ENCODE measurements at regions not wholly inside any gene's neighbourhood (a gene's known extent, or its start where the extent isn't known, plus 50 kb on each side); places are given as distances from the start of the nearest gene placed in this dataset.
"Not testable (repeated sequence)": the region's sequence is repeated elsewhere in the genome, so short reads cannot be mapped to it uniquely, and the experiment has no call there.

DNA sequence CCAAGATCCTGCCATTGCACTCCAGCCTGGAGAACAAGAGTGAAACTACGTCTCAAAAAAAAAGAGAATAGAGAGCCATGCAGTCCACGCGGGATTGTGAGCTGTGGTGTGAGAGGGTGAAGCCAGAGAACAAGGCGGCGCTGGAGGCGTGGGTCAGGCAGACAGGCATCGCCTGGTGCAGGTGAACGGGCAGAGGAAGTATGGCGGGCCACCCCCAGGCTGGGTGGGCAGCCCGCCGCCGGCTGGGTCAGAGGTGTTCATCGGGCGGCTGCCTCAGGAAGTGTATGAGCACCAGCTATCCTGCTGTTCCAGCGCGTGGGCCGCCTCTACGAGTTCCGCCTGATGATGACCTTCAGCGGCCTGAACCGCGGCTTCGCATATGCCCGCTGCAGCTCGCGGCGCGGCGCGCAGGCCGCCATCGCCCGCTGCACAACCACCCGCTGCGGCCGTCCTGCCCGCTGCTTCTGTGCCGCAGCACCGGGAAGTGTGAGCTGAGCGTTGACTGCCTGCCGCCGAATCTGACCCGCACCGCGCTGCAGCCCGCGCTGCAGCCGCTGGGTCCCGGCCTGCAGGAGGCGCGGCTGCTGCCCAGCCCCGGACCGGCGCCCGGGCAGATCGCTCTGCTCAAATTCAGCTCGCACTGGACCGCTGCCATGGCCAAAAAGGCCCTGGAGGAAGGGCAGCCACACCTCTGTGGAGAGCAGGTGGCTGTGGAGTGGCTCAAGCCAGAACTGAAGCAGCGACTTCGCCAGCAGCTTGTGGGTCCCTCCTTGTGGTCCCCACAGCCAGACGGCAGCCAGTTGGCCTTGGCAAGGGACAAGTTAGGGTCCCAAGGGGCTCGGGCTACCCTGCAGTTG is 95.5 kb upstream of the PLEKHM1 start:
- not testable (repeated sequence) for DNase-seq (ENCODE audit: low read depth)
- peak overlapping the region; percentile 71 for H3K4me3 ChIP-seq (ENCODE audit: low read depth, low read length)

DNA sequence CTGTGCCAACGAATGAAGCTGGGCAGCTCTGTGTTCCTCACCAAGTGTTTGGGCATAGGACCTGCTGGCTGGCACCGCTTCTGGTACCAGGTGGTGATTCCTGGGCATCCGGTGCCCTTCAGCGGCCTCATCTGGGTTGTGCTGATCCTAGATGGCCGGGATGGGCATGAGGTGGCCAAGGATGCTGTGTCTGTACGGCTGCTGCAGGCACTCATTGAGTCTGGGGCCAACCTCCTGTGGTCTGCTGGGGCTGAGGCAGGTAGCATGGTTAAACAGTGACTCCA is 96.1 kb upstream of the PLEKHM1 start:
- DNase-seq (ENCODE audit: low read depth), result not testable (repeated sequence)

DNA sequence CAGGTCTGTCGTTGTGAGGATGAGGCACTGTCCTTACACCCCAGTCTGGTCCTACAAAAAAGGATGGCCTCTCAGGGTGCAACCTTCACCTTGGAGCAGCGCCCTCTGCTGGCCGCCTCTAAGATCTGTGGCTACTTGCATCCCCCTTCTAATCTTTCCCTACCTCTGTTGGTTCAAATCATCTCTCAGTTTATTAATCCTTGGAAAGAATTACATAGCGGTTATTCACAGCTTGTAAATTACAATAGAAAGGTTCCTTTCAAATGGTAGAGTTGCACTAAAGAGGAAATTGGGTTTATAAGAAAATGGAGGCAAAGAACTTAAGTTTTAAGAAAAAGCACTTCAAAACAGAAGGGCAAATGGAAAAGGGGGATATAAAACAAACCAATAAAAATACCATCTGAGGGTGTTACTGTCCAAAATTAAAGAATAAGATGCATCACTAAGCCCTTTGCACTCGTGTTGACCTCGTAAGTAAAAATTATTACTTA is 102.0 kb upstream of the PLEKHM1 start:
- H3K4me3 ChIP-seq (ENCODE audit: low read depth, low read length); DNase-seq (ENCODE audit: low read depth): not testable (repeated sequence)

More for the DNA sequence above, 96.1 kb upstream of the PLEKHM1 start:
- H3K4me3 ChIP-seq (ENCODE audit: low read depth, low read length), result not testable (repeated sequence)

DNA sequence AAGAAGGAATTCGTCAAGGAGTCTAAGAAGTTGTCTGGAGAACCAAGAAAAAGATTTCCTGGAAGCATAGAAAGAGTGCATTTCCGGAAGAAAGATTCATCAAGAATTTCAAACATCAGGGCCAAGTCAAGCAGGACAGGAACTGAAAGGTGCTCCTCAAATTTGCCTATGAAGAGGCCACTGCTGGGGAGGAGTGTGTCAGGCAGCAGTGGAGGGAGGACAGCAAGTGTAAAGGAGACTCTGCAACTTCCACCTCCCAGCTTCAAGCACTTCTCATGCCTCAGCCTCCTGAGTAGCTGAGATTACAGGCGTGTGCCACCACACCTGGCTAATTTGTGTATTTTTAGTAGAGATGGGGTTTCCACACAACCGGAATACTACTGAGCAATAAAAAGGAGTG is 105.8 kb upstream of the PLEKHM1 start:
- H3K4me3 ChIP-seq (ENCODE audit: low read depth, low read length); DNase-seq (ENCODE audit: low read depth): not testable (repeated sequence)

DNA sequence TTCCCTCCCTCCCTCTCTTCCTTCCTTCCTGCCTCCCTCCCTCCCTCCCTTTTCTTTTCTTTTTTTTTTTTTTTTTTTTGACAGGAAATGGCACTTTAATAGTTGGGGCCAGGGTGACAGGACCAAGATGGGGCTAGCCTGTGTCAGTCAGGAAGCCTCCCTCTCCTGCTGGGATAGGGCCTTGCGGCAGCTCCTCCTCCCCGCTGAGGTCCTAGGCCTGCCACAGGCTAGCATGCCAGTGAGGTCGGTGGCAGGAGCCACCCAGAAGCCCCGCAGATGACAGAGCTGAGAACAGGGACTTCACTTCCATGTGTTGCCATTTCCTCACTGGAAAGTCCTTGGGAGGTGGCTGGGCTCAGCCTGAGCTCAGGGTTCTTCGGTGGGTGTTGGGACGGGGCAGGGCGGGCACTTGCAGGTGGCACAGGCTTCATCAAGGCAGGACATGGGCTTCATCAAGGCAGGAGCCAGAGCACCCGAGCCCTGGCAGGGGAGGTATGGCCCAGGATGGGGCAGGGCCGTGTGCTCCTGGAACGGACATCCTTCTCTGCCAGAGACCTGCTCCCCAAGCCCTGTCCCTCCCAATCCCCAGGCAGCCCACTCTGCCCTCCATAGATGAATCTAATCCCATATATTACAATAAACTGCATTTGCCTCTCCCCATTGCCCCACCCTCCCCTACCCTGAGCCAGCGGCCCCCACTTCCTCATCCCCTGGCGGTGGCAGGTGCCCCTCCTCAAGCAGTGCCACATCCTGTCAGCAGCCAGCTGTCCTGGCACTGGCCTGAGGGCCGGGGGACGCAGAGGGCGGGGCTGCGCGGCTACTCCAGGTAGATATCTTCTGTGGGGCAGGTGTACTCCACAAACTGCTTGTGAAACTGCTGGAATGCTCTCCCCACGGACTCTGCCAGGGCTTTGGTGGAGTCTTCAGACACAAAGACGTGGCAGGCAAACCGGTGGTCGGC is 109.8 kb upstream of the PLEKHM1 start:
- not testable (repeated sequence) for H3K4me3 ChIP-seq (ENCODE audit: low read depth, low read length); DNase-seq (ENCODE audit: low read depth)

DNA sequence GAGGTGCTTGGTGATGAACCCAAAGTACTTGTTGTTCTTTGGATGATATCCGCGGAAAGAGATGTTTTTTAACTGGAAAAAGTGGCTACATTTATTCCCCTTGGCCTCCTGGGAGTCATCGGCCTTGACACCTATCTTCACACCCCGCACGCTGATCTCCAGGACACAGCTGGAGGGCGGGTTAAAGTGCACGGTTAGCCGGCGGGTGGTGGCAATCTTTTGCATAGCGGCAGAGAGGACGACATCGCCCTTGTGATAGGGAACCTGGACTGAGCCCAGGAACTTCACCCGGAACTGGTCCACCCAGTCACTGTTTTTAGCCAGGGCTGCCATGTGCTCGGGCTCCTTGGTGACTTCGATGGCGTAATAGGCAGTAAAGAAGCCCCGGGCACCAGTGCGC is 110.5 kb upstream of the PLEKHM1 start:
- not testable (repeated sequence) for H3K4me3 ChIP-seq (ENCODE audit: low read depth, low read length); DNase-seq (ENCODE audit: low read depth)

DNA sequence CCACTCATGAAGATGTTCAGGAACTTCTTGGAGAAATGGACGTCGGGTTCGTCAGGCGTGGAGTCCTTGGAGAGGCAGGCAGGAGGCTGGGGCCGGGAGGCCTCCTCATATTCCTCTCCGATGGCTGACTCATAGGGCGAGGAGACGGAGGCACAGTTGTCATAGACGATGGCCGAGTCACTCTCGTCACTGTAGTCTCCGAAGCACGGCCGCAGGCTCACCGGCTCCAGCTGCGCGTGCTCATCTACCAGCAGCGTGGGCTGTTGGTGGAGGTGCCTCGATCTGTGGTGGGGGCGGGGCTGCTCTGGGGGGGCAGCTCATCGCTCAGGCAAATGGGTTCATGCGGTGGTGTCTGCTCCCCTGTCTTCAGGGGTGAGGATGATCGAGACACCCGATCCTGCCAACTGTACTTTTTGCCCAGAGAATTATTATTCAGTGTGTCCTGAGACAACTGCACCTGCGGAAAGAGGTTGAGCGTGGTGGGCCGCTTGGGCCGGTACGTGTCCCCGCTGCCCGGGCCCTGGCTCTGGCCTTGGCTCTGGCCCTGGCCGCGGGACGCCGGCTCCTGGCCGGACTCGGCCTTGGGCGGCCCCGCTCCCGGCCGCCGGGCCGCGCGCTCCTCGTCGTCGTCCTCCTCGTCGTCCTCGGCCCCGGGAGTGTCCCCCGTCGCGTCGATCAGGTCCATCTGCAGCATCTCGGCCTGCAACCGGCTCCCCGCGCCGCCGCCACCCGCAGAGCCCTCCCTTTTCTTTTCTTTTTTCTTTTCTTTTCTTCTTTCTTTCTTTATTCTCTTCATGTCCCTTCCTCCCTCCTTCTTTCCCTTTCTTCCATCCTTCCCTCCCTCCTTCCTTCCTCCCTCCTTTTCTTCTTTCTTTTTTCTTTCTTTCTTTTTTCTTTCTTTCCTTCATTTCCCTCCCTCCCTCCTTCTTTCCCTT is 111.4 kb upstream of the PLEKHM1 start:
- not testable (repeated sequence) for DNase-seq (ENCODE audit: low read depth); H3K4me3 ChIP-seq (ENCODE audit: low read depth, low read length)

DNA sequence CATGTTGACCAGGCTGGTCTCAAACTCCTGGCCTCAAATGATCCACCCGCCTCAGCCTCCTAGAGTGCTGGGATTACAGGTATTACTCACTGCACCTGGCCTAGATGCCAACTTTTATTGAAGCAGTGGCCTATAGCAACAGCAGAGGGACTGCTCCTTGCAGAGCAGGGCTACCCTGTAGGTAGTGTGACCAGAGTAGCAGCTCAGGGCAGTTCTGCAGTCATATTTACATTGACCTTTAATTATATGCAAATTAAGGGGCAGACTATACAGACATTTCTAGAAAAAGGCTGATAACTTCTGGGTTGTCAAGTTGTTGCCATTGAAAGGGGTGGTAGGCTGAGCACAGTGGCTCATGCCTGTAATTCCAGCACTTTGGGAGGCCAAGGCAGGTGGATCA is 115.2 kb upstream of the PLEKHM1 start:
- H3K4me3 ChIP-seq (ENCODE audit: low read depth, low read length); DNase-seq (ENCODE audit: low read depth): not testable (repeated sequence)

DNA sequence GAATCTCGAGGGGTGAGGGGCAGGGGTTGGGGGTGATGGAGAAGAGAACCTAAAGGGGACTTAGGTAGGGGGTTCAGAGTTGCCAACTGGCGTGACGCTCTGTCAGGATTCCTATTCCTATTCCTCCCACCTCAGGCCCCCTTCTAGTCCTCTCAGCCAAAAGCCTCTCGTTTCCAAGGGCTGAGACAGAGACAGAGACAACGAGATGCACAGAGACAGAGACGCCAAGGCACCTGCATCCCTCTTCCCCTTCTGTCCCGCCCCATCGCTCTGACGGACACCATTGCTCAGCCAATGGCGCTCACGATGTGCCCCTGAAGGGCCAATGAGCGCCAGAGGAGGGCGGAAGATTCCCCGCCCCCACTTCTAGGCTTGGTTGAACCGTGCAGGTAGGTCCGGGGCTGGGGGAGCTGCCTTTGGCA is 129.5 kb upstream of the PLEKHM1 start:
- DNase-seq (ENCODE audit: low read depth), result peak; percentile 3
- H3K4me3 ChIP-seq (ENCODE audit: low read depth, low read length), result peak overlapping the region; percentile 43

DNA sequence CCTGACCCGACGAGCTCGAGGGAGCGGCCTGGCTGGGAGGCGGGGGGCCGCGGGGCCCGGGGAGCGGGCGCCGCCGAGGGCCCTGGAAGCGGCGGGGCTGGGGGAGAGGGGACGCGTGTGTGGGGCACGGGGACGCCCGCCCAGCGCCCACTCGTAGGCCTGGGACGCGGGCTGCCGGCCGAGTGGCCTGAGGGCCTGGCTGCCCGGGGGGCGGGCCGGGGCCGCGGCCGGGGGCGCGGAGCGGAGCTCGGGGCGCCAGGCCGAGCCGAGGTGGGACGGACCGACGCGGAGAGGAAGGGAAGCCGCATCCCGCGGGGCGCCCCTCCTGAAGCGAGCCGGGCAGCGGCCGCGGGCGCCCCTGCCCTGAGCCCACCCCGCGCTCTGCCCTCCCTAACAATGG is 129.9 kb upstream of the PLEKHM1 start:
- DNase-seq (ENCODE audit: low read depth), result not testable (repeated sequence)
- peak overlapping the region; percentile 43 for H3K4me3 ChIP-seq (ENCODE audit: low read depth, low read length)

DNA sequence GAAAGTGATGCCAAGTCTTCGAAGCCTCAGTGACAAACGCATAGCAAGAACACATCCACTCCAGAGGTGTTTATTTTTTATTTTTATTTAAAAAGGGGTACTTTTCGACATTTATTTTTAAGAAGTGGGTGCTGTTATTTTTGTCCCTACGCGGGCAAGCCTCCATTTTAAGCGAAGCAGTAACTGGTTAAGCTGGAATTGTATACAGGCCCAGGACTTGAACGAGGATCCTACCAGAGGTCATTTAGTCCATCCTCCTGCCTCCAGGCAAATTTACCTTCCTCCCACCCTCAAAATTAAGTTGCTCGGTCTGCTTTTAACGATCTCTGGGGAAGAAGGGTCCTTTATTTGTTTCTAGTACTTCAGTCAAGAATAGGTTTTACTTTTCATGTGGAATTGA is 130.6 kb upstream of the PLEKHM1 start:
- DNase-seq (ENCODE audit: low read depth); H3K4me3 ChIP-seq (ENCODE audit: low read depth, low read length): not testable (repeated sequence)

DNA sequence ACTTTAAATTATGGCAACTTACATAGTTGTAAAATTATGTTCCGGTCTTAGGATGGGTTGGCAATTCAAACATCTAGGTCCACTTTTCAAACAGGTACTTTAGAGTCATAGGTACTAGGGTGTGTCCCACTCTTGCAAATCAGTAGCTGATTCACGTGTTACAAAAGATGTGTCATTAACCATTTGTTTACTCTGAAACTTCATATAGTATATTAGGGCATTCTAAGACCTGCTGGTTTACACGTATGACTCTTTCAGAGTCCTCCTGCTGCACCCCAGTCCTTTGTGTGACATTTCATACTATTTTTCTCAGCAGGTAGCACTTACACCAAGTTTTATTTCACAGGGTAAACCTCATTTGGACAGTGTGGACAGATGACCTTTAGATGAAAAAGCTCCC is 131.8 kb upstream of the PLEKHM1 start:
- H3K4me3 ChIP-seq (ENCODE audit: low read depth, low read length); DNase-seq (ENCODE audit: low read depth): not testable (repeated sequence)

DNA sequence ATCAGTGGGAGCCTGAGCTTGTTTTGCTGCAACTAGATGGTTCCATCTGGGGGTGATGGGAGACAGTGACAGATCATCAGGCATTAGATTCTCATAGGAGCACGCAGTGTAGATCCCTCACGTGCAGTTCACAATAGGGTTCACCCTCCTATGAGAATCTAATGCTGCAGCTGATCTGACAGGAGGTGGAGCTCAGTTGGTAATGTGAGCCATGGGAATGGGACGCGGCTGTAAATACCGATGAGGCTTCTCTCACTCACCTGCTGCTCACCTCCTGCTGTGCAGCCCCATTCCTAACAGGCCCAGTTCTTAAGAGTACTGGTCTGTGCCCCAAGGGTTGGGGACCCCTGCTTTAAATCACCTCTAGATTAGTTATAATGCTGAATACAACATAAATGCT is 137.5 kb upstream of the PLEKHM1 start:
- DNase-seq (ENCODE audit: low read depth), result no peak
- no peak overlapping the region for H3K4me3 ChIP-seq (ENCODE audit: low read depth, low read length)

DNA sequence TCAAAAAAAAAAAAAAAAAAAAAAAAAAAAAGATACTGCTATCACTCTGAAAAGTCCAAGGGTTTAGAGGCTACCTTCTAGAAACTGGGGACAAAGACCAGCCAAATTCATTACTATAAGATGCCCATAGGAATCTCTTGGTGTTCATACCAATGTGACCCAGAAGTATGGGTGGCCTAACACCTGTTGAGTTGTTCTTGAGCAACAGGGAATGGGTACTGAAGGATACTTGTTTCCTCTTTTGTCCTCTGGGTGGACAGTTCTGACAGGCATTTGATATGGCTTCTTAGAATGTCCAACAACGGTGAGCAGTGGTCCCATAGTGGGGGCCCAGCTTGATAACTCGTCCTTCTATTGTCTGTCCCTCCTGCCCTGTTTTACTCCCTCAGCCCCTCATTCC is 141.4 kb upstream of the PLEKHM1 start:
- H3K4me3 ChIP-seq (ENCODE audit: low read depth, low read length), result no peak overlapping the region

DNA sequence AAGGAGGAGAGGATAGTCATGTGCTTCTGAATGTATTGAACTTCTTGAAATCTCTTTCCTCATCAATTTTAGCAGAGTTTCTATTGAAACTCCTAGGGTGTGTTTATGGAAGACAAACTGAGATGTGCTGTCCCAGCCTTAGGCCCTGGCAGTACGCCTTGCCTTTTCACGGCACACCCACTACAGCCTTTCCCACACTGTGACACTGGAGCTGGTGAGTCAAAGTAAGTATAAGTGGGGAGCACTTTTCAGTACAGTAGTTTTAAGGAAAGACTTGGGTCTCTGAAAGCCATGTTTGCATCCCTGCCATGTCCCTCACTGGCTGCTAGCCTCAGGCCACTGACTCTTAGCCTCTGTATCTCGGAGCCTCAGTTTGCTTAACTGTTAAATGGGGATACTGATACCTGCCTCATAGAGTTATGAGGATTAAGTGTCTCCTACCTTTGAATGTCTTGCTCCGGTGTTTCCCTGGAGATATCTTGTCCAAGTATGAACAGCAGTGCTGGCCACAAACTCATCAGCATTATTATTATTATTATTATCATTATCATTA is 144.7 kb upstream of the CRHR1 start:
- no peak overlapping the region for H3K4me3 ChIP-seq (ENCODE audit: low read depth, low read length)
- DNase-seq (ENCODE audit: low read depth), result no peak

More for the DNA sequence above, 141.4 kb upstream of the PLEKHM1 start:
- DNase-seq (ENCODE audit: low read depth), result no peak

DNA sequence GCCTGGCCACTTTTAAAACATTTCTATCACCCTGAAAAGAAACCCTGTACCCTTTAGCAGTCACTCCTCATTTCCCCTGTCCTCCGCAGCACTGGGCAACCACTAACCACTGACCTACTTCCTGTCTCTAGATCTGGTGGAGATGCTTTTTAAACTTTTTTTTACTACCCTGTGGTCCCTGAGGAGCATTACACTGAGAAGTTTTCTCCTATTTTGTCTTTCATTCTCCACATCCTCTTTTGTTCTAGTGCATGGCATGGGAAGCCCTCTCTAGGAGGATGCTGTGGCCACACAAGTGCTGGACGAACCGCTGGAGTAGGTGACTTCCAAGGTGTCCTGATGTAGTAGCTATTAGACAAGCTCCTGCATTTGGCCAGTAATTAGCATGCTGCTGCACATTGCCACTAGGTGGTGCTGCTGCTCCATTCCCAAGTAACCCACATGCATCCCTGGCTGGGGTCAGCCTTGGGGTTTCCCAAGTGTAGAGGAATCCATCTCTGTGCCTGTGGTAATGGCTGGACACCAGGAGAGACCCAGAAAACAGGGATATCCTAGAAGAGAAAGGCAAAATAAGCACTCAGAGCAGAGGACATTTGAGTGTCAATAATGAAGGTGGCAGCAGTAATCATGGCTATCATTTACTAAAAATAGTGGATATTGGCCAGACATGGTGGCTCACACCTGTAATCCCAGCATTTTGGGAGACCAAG is 143.8 kb upstream of the CRHR1 start:
- peak; percentile 14 for DNase-seq (ENCODE audit: low read depth)
- H3K4me3 ChIP-seq (ENCODE audit: low read depth, low read length), result no peak overlapping the region

DNA sequence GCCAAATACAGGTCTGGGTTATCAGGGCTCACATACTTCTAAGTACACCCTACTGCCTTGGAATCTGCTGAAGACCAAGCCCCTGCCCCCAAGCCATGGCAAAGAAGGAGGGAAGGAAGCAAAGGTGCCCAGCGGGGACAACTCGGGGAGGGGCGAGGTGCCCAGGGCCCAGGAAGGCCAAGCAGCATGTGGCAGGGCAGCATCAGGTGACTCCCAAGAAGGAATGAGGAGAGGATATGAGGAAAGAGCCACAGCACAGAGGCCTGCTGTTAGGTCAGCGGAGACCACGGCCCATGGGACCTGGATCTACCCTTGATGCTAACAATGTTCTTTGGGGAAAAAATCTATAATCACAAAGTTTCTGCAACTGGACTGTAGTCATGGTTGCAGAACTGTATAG is 142.6 kb upstream of the CRHR1 start:
- no peak for DNase-seq (ENCODE audit: low read depth)
- H3K4me3 ChIP-seq (ENCODE audit: low read depth, low read length), result no peak overlapping the region

DNA sequence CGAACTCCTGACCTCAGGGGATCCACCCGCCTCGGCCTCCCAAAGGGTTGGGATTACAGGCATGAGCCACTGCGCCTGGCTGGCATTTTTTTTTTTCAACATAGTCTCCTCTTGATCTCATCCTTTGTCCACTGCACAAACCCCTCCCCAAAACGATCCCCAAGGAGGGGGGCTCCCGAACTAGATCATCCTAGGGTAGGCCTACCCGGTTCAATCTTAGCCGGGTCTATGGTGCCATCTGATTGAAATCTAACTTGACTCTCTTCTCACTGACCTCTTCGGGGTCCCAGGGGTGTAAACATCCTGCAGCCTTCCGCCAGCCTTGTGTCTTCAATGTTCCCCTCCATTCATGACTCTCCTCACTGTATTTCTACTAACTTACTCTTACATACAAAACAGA is 140.5 kb upstream of the CRHR1 start:
- no peak overlapping the region for H3K4me3 ChIP-seq (ENCODE audit: low read depth, low read length)
- DNase-seq (ENCODE audit: low read depth), result no peak
